Breast epithelium (tissue), 3 donors: ENCODE measurements at regions not wholly inside any gene's neighbourhood (a gene's known extent, or its start where the extent isn't known, plus 50 kb on each side); places are given as distances from the start of the nearest gene placed in this dataset.

Experiments
- POLR2A ChIP-seq: fragments of 450-650 bp; IDR thresholded peaks from one replicate; pipeline ENCODE4 v1.6.1; 2016; ENCODE audit warnings: antibody characterized with exemption, mild to moderate bottlenecking, moderate library complexity
- POLR2AphosphoS5 ChIP-seq, 3 donors: sonication (generic); formaldehyde crosslinking; IDR thresholded peaks; one replicate each; pipeline ENCODE4 v1.6.1; 2017; ENCODE audit warnings: antibody characterized with exemption in 3 of 3
- TF ChIP-seq, protein P1 (sequence below), 3 donors: fragments of 450-650 bp; IDR thresholded peaks; one replicate each; pipeline ENCODE4 v1.5.1; 2016 to 2017; ENCODE audit warnings: antibody characterized with exemption in 3 of 3, mild to moderate bottlenecking in 3 of 3, moderate library complexity in 3 of 3

DNA sequence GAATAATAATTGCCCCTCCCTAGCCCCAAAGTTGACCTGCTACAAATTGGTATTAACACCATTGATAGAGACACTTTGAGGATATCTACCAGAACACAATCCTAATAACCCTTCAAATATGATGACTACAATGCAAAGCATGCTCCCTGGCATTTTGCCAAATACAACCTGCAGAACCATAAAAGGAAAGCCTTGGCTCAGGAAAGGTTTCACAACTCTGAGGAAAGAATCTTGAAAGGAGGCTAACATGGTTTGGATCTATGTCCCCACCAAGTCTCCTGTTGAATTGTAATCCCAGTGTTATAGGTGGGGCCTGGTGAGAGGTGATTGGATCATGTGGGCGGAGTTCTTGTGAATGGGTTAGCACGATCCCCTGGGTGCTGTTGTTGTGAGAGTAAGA lies 140.4 kb upstream of the ARHGAP42 start:
- TF ChIP-seq, protein P1, sequence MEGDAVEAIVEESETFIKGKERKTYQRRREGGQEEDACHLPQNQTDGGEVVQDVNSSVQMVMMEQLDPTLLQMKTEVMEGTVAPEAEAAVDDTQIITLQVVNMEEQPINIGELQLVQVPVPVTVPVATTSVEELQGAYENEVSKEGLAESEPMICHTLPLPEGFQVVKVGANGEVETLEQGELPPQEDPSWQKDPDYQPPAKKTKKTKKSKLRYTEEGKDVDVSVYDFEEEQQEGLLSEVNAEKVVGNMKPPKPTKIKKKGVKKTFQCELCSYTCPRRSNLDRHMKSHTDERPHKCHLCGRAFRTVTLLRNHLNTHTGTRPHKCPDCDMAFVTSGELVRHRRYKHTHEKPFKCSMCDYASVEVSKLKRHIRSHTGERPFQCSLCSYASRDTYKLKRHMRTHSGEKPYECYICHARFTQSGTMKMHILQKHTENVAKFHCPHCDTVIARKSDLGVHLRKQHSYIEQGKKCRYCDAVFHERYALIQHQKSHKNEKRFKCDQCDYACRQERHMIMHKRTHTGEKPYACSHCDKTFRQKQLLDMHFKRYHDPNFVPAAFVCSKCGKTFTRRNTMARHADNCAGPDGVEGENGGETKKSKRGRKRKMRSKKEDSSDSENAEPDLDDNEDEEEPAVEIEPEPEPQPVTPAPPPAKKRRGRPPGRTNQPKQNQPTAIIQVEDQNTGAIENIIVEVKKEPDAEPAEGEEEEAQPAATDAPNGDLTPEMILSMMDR (IDR thresholded peaks at IDR 0.05): no peak
- TF ChIP-seq POLR2AphosphoS5 (IDR thresholded peaks at IDR 0.05): no peak
- no peak for TF ChIP-seq POLR2A
